ENCODE measurements at regions not wholly inside any gene's neighbourhood (a gene's known extent, or its start where the extent isn't known, plus 50 kb on each side); places are given as distances from the start of the nearest gene placed in this dataset.

DNA sequence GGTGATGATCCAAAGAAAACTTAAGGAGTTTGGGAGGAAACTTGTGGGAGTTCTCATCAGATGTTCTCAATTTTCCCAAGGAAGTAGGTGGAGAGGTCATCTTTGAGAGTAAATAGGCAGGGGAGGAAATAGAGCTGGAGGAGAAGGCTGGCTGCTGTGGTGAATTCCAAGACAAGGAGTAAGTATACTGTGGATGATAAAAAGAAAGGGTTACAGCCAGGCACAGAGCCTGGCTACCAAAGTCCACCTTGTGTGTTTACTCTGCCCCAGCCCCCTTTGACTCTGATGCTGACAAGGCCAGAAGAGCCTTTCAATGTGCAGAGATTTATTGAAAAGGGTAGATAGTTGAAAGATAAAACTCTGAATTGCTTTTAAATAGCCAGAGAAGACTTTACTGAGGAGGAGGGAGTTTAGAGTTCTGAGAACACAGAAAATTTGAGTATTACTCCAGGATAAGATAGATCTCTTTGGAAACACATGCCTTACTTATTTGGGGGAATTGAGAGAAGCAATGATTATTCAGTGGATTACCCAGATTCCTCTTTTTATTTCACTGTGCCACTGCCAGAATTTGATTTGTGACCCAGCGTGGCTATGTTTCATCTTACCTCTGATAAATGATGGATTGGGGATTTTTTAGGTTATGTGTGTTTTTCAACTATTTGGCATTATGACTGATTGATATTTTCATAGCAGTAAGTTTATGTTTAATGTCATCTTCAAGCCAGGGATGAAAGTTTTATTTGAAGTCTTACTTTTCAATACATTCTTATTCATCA is 182.6 kb upstream of the JAG1 start (continued):
- TF ChIP-seq ZNF646 (CRISPR knock-in tag; IDR thresholded peaks at IDR 0.05) (no peak), GABPA (IDR thresholded peaks at IDR 0.05; ENCODE audit: low read depth, low read length) (no peak), GABPA (CRISPR knock-in tag; IDR thresholded peaks at IDR 0.05; ENCODE audit: low read depth) (no peak), CBX5 (CRISPR knock-in tag; IDR thresholded peaks at IDR 0.05; ENCODE audit: borderline replicate concordance) (no peak), ARNT2 (CRISPR knock-in tag; IDR thresholded peaks at IDR 0.05; ENCODE audit: low read depth) (no peak), PATZ1 (CRISPR knock-in tag; IDR thresholded peaks at IDR 0.05) (0 out of 2 replicates have a peak, but pooled peaks have one; percentile 36), MTF1 (CRISPR knock-in tag; IDR thresholded peaks at IDR 0.05) (no peak), ESRRA (CRISPR knock-in tag; IDR thresholded peaks at IDR 0.05; ENCODE audit: low read depth) (no peak), HNF4A (CRISPR knock-in tag; IDR thresholded peaks at IDR 0.05) (peak; percentile 93), ARNT (IDR thresholded peaks at IDR 0.05) (no peak), ZFP82 (CRISPR knock-in tag; IDR thresholded peaks at IDR 0.05; ENCODE audit: borderline replicate concordance) (no peak), MIXL1 (CRISPR knock-in tag; IDR thresholded peaks at IDR 0.05) (no peak), ZNF878 (CRISPR knock-in tag; IDR thresholded peaks at IDR 0.05) (no peak), THRA (CRISPR knock-in tag; IDR thresholded peaks at IDR 0.05; ENCODE audit: borderline replicate concordance) (no peak), HDAC2 (CRISPR knock-in tag; IDR thresholded peaks at IDR 0.05) (peak; percentile 59; the same call in 1 of the 2 replicates), HMGA1 (CRISPR knock-in tag; conservative IDR thresholded peaks at IDR 0.05) (no peak), NFIC (IDR thresholded peaks at IDR 0.05; ENCODE audit: low read length) (no peak), REPIN1 (CRISPR knock-in tag; IDR thresholded peaks at IDR 0.05; ENCODE audit: borderline replicate concordance, low read depth) (no peak), ATF7 (IDR thresholded peaks at IDR 0.05) (no peak), ATF7 (CRISPR knock-in tag; IDR thresholded peaks at IDR 0.05) (no peak), AHR (CRISPR knock-in tag; IDR thresholded peaks at IDR 0.05) (no peak), HOXD1 (CRISPR knock-in tag; IDR thresholded peaks at IDR 0.05) (no peak)
- TF ChIP-seq, protein P1, sequence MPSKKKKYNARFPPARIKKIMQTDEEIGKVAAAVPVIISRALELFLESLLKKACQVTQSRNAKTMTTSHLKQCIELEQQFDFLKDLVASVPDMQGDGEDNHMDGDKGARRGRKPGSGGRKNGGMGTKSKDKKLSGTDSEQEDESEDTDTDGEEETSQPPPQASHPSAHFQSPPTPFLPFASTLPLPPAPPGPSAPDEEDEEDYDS (CRISPR knock-in tag; IDR thresholded peaks at IDR 0.05), result no peak
